SK-N-SH (cell line): ENCODE measurements at regions not wholly inside any gene's neighbourhood (a gene's known extent, or its start where the extent isn't known, plus 50 kb on each side); places are given as distances from the start of the nearest gene placed in this dataset.

ENCODE experiments used
- CHD2 ChIP-seq: fragments of 150-350 bp; IDR thresholded peaks from 2 replicates; pipeline ENCODE4 v1.6.1; 2018; ENCODE audit warnings: low read length; ENCODE audit not compliant: partially characterized antibody
- ELF1 ChIP-seq: IDR thresholded peaks from 2 replicates; pipeline ENCODE4 v1.4.0; 2012
- EZH2phosphoT487 ChIP-seq: fragments of 200-600 bp; sonication (generic); IDR thresholded peaks from 2 replicates; pipeline ENCODE4 v1.6.1; 2017; ENCODE audit warnings: low read depth, mixed run types, mild to moderate bottlenecking, antibody characterized with exemption, moderate library complexity, borderline replicate concordance
- FOSL2 ChIP-seq: IDR thresholded peaks from 2 replicates; pipeline ENCODE4 v1.4.0; 2012; ENCODE audit warnings: low read depth, mild to moderate bottlenecking, moderate library complexity, borderline replicate concordance
- GATA2 ChIP-seq: sonication (generic); formaldehyde crosslinking; IDR thresholded peaks from 2 replicates; pipeline ENCODE4 v1.5.0; 2020; ENCODE audit warnings: mild to moderate bottlenecking, missing genetic modification reagents
- JUND ChIP-seq: IDR thresholded peaks from 2 replicates; pipeline ENCODE4 v1.4.0; 2012
- MEF2A ChIP-seq: IDR thresholded peaks from 2 replicates; pipeline ENCODE4 v1.4.0; 2012; ENCODE audit warnings: low read depth, borderline replicate concordance
- NFIC ChIP-seq: IDR thresholded peaks from 2 replicates; pipeline ENCODE4 v1.4.0; 2012; ENCODE audit warnings: borderline replicate concordance
- NRF1 ChIP-seq: IDR thresholded peaks from 2 replicates; pipeline ENCODE4 v1.6.1; 2012; ENCODE audit warnings: low read depth, mild to moderate bottlenecking, low read length
- POLR2AphosphoS5 ChIP-seq: IDR thresholded peaks from 2 replicates; pipeline ENCODE4 v1.6.1; 2012; ENCODE audit warnings: low read depth, low read length
- RAD21 ChIP-seq: IDR thresholded peaks from 2 replicates; pipeline ENCODE4 v1.6.1; 2012; ENCODE audit warnings: mild to moderate bottlenecking, low read length
- RCOR1 ChIP-seq: fragments of 150-350 bp; IDR thresholded peaks from 2 replicates; pipeline ENCODE4 v1.6.1; 2017; ENCODE audit warnings: antibody characterized with exemption, low read length
- TCF12 ChIP-seq: IDR thresholded peaks from 2 replicates; pipeline ENCODE4 v1.4.0; 2012
- TF ChIP-seq, protein P1 (sequence below): IDR thresholded peaks from 2 replicates; pipeline ENCODE4 v1.6.1; 2012; ENCODE audit warnings: mild to moderate bottlenecking, low read depth, low read length, moderate library complexity
- TF ChIP-seq, protein P2 (sequence below): fragments of 150-350 bp; IDR thresholded peaks from 2 replicates; pipeline ENCODE4 v1.6.1; 2017; ENCODE audit warnings: antibody characterized with exemption, low read length, low read depth, borderline replicate concordance
- TF ChIP-seq, protein P3 (sequence below): IDR thresholded peaks from 2 replicates; pipeline ENCODE4; 2012
- TF ChIP-seq, protein P4 (sequence below): fragments of 200-600 bp; sonication (generic); IDR thresholded peaks from 2 replicates; pipeline ENCODE4 v1.6.1; 2017; ENCODE audit warnings: antibody characterized with exemption, mild to moderate bottlenecking, moderate library complexity

DNA sequence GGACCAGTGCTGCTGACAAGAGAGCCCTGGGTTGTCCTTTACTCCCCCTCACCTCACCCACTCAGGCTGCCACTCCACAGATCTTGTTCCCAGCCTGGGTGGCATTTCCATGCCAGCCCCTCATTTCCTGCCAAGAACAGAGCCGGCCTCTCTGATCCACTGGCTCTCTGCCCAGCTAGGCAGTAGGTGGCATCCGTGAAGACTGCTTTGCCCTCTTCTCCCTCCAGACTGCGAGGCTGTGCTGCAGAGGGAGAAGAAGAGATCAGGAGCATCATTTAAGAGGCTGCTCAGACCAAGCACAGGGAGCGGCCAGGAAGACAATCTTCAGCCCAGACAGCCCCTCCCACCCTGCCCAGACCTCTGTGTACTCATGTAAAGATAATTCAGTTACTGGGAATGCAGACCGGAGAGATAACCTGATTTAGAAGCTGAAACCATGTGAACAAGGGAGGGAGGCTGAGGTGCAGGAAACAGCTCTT, 126.9 kb upstream of the NCAM1 start (continued):
- TF ChIP-seq, protein P1, sequence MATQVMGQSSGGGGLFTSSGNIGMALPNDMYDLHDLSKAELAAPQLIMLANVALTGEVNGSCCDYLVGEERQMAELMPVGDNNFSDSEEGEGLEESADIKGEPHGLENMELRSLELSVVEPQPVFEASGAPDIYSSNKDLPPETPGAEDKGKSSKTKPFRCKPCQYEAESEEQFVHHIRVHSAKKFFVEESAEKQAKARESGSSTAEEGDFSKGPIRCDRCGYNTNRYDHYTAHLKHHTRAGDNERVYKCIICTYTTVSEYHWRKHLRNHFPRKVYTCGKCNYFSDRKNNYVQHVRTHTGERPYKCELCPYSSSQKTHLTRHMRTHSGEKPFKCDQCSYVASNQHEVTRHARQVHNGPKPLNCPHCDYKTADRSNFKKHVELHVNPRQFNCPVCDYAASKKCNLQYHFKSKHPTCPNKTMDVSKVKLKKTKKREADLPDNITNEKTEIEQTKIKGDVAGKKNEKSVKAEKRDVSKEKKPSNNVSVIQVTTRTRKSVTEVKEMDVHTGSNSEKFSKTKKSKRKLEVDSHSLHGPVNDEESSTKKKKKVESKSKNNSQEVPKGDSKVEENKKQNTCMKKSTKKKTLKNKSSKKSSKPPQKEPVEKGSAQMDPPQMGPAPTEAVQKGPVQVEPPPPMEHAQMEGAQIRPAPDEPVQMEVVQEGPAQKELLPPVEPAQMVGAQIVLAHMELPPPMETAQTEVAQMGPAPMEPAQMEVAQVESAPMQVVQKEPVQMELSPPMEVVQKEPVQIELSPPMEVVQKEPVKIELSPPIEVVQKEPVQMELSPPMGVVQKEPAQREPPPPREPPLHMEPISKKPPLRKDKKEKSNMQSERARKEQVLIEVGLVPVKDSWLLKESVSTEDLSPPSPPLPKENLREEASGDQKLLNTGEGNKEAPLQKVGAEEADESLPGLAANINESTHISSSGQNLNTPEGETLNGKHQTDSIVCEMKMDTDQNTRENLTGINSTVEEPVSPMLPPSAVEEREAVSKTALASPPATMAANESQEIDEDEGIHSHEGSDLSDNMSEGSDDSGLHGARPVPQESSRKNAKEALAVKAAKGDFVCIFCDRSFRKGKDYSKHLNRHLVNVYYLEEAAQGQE: no peak
- no peak for TF ChIP-seq ELF1
- peak; percentile 57 for TF ChIP-seq CHD2
- TF ChIP-seq RCOR1: 0 out of 2 replicates have a peak, but pooled peaks have one; percentile 63
- TF ChIP-seq TCF12: peak; percentile 24; the same call in 1 of the 2 replicates
- TF ChIP-seq POLR2AphosphoS5: no peak; the same call in 1 of the 2 replicates
- peak; percentile 88 for TF ChIP-seq GATA2 (CRISPR knock-in tag)
- TF ChIP-seq, protein P2, sequence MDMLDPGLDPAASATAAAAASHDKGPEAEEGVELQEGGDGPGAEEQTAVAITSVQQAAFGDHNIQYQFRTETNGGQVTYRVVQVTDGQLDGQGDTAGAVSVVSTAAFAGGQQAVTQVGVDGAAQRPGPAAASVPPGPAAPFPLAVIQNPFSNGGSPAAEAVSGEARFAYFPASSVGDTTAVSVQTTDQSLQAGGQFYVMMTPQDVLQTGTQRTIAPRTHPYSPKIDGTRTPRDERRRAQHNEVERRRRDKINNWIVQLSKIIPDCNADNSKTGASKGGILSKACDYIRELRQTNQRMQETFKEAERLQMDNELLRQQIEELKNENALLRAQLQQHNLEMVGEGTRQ: no peak
- TF ChIP-seq FOSL2: no peak
- peak; percentile 19 for TF ChIP-seq RAD21
- no peak for TF ChIP-seq MEF2A
- no peak for TF ChIP-seq JUND
- TF ChIP-seq, protein P3, sequence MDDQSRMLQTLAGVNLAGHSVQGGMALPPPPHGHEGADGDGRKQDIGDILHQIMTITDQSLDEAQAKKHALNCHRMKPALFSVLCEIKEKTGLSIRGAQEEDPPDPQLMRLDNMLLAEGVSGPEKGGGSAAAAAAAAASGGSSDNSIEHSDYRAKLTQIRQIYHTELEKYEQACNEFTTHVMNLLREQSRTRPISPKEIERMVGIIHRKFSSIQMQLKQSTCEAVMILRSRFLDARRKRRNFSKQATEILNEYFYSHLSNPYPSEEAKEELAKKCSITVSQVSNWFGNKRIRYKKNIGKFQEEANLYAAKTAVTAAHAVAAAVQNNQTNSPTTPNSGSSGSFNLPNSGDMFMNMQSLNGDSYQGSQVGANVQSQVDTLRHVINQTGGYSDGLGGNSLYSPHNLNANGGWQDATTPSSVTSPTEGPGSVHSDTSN: no peak
- TF ChIP-seq EZH2phosphoT487: no peak
- TF ChIP-seq, protein P4, sequence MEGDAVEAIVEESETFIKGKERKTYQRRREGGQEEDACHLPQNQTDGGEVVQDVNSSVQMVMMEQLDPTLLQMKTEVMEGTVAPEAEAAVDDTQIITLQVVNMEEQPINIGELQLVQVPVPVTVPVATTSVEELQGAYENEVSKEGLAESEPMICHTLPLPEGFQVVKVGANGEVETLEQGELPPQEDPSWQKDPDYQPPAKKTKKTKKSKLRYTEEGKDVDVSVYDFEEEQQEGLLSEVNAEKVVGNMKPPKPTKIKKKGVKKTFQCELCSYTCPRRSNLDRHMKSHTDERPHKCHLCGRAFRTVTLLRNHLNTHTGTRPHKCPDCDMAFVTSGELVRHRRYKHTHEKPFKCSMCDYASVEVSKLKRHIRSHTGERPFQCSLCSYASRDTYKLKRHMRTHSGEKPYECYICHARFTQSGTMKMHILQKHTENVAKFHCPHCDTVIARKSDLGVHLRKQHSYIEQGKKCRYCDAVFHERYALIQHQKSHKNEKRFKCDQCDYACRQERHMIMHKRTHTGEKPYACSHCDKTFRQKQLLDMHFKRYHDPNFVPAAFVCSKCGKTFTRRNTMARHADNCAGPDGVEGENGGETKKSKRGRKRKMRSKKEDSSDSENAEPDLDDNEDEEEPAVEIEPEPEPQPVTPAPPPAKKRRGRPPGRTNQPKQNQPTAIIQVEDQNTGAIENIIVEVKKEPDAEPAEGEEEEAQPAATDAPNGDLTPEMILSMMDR: no peak
- TF ChIP-seq NRF1: no peak
- TF ChIP-seq NFIC: peak; percentile 58; the same call in 1 of the 2 replicates
